ENCODE measurements at regions not wholly inside any gene's neighbourhood (a gene's known extent, or its start where the extent isn't known, plus 50 kb on each side); places are given as distances from the start of the nearest gene placed in this dataset.
A peak's percentile ranks its signal among the peaks of the same experiment; 100 is the strongest.

GRCh38 chr9:3773362-3774060 is 247.7 kb upstream of the RFX3 start:
- Histone ChIP-seq H3K4me3 (ENCODE audit: low read length in 2 of 2) (no peak overlapping the region), H3K27ac (ENCODE audit: low read depth in 2 of 2, low read length in 2 of 2) (no peak overlapping the region), H3K4me1 (ENCODE audit: control insufficient read depth in 2 of 2, insufficient read depth in 2 of 2, low read length in 2 of 2) (no peaks in the 10 kb centered on the region), H3K9me3 (ENCODE audit: control insufficient read depth in 2 of 2, low read length in 2 of 2) (no peaks in the 10 kb centered on the region), H3K36me3 (ENCODE audit: control insufficient read depth in 2 of 2, insufficient read depth in 2 of 2, low read length in 2 of 2) (no peaks in the 10 kb centered on the region), H3K9ac (ENCODE audit: low read depth in 1 of 2, low read length in 2 of 2) (no peak overlapping the region), H3K27me3 (ENCODE audit: control insufficient read depth in 2 of 2, insufficient read depth in 2 of 2, low read length in 2 of 2) (no peaks in the 10 kb centered on the region)

GRCh38 chr9:3769646-3770045 is 243.8 kb upstream of the RFX3 start:
- H3K36me3 ChIP-seq (ENCODE audit: control insufficient read depth in 2 of 2, insufficient read depth in 2 of 2, low read length in 2 of 2) = no peaks in the 10 kb centered on the region
- no peaks in the 10 kb centered on the region for H3K4me1 ChIP-seq (ENCODE audit: control insufficient read depth in 2 of 2, insufficient read depth in 2 of 2, low read length in 2 of 2)
- H3K9ac ChIP-seq (ENCODE audit: low read depth in 1 of 2, low read length in 2 of 2) = no peak overlapping the region
- H3K27me3 ChIP-seq (ENCODE audit: control insufficient read depth in 2 of 2, insufficient read depth in 2 of 2, low read length in 2 of 2) = no peaks in the 10 kb centered on the region
- H3K27ac ChIP-seq (ENCODE audit: low read depth in 2 of 2, low read length in 2 of 2) = peak overlapping the region; percentile 29 to 38
- no peak overlapping the region for H3K4me3 ChIP-seq (ENCODE audit: low read length in 2 of 2)
- H3K9me3 ChIP-seq (ENCODE audit: control insufficient read depth in 2 of 2, low read length in 2 of 2) = no peaks in the 10 kb centered on the region

GRCh38 chr9:3768712-3769457 is 243.1 kb upstream of the RFX3 start:
- no peaks in the 10 kb centered on the region for H3K4me1 ChIP-seq (ENCODE audit: control insufficient read depth in 2 of 2, insufficient read depth in 2 of 2, low read length in 2 of 2)
- no peaks in the 10 kb centered on the region for H3K9me3 ChIP-seq (ENCODE audit: control insufficient read depth in 2 of 2, low read length in 2 of 2)
- H3K4me3 ChIP-seq (ENCODE audit: low read length in 2 of 2) = no peak overlapping the region
- no peaks in the 10 kb centered on the region for H3K27me3 ChIP-seq (ENCODE audit: control insufficient read depth in 2 of 2, insufficient read depth in 2 of 2, low read length in 2 of 2)
- H3K27ac ChIP-seq (ENCODE audit: low read depth in 2 of 2, low read length in 2 of 2) = peak overlapping the region; percentile 29 to 38
- no peaks in the 10 kb centered on the region for H3K36me3 ChIP-seq (ENCODE audit: control insufficient read depth in 2 of 2, insufficient read depth in 2 of 2, low read length in 2 of 2)
- no peak overlapping the region for H3K9ac ChIP-seq (ENCODE audit: low read depth in 1 of 2, low read length in 2 of 2)

DNA sequence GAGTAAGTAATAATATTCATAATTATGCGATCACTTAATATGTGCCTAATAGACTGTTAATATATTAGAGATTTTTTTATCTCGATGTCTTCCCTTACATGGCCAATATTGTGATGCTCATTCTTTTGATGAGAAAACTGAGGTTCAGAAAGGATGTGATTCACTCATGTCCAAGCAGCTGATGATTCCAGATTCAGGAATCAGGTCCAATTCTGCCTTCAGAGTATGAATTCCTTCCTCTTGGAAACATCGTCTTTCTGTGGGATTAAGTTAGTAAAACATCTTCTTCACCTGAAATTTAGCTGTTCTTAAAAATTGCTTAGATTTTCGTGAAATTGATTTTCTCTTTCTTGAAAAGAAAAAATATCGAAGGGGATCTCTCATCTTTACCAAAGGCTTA is 242.5 kb upstream of the RFX3 start:
- no peaks in the 10 kb centered on the region for H3K36me3 ChIP-seq (ENCODE audit: control insufficient read depth in 2 of 2, insufficient read depth in 2 of 2, low read length in 2 of 2)
- H3K9ac ChIP-seq (ENCODE audit: low read depth in 1 of 2, low read length in 2 of 2) = no peak overlapping the region
- no peaks in the 10 kb centered on the region for H3K27me3 ChIP-seq (ENCODE audit: control insufficient read depth in 2 of 2, insufficient read depth in 2 of 2, low read length in 2 of 2)
- H3K9me3 ChIP-seq (ENCODE audit: control insufficient read depth in 2 of 2, low read length in 2 of 2) = no peaks in the 10 kb centered on the region
- H3K27ac ChIP-seq (ENCODE audit: low read depth in 2 of 2, low read length in 2 of 2) = peak overlapping the region in 1 of 2 donors; percentile 15
- no peak overlapping the region for H3K4me3 ChIP-seq (ENCODE audit: low read length in 2 of 2)
- no peaks in the 10 kb centered on the region for H3K4me1 ChIP-seq (ENCODE audit: control insufficient read depth in 2 of 2, insufficient read depth in 2 of 2, low read length in 2 of 2)

- Histone ChIP-seq H3K27me3 (ENCODE audit: control insufficient read depth in 2 of 2, insufficient read depth in 2 of 2, low read length in 2 of 2) (no peaks in the 10 kb centered on the region), H3K4me1 (ENCODE audit: control insufficient read depth in 2 of 2, insufficient read depth in 2 of 2, low read length in 2 of 2) (no peaks in the 10 kb centered on the region), H3K9ac (ENCODE audit: low read depth in 1 of 2, low read length in 2 of 2) (no peak overlapping the region), H3K9me3 (ENCODE audit: control insufficient read depth in 2 of 2, low read length in 2 of 2) (no peaks in the 10 kb centered on the region), H3K4me3 (ENCODE audit: low read length in 2 of 2) (no peak overlapping the region), H3K36me3 (ENCODE audit: control insufficient read depth in 2 of 2, insufficient read depth in 2 of 2, low read length in 2 of 2) (no peaks in the 10 kb centered on the region), H3K27ac (ENCODE audit: low read depth in 2 of 2, low read length in 2 of 2) (no peak overlapping the region)
Measured at GRCh38 chr9:3762076-3762475, 236.3 kb upstream of the RFX3 start.

GRCh38 chr9:3760031-3760430 is 234.2 kb upstream of the RFX3 start:
- Histone ChIP-seq H3K27ac (ENCODE audit: low read depth in 2 of 2, low read length in 2 of 2) (no peak overlapping the region), H3K4me1 (ENCODE audit: control insufficient read depth in 2 of 2, insufficient read depth in 2 of 2, low read length in 2 of 2) (no peaks in the 10 kb centered on the region), H3K9me3 (ENCODE audit: control insufficient read depth in 2 of 2, low read length in 2 of 2) (no peaks in the 10 kb centered on the region), H3K36me3 (ENCODE audit: control insufficient read depth in 2 of 2, insufficient read depth in 2 of 2, low read length in 2 of 2) (no peaks in the 10 kb centered on the region), H3K9ac (ENCODE audit: low read depth in 1 of 2, low read length in 2 of 2) (no peak overlapping the region), H3K4me3 (ENCODE audit: low read length in 2 of 2) (no peak overlapping the region), H3K27me3 (ENCODE audit: control insufficient read depth in 2 of 2, insufficient read depth in 2 of 2, low read length in 2 of 2) (no peaks in the 10 kb centered on the region)

GRCh38 chr9:3758816-3759576 is 233.2 kb upstream of the RFX3 start:
- H3K27me3 ChIP-seq (ENCODE audit: control insufficient read depth in 2 of 2, insufficient read depth in 2 of 2, low read length in 2 of 2) = no peaks in the 10 kb centered on the region
- no peak overlapping the region for H3K27ac ChIP-seq (ENCODE audit: low read depth in 2 of 2, low read length in 2 of 2)
- H3K9ac ChIP-seq (ENCODE audit: low read depth in 1 of 2, low read length in 2 of 2) = no peak overlapping the region
- H3K4me1 ChIP-seq (ENCODE audit: control insufficient read depth in 2 of 2, insufficient read depth in 2 of 2, low read length in 2 of 2) = no peaks in the 10 kb centered on the region
- H3K4me3 ChIP-seq (ENCODE audit: low read length in 2 of 2) = no peak overlapping the region
- H3K36me3 ChIP-seq (ENCODE audit: control insufficient read depth in 2 of 2, insufficient read depth in 2 of 2, low read length in 2 of 2) = no peaks in the 10 kb centered on the region
- no peaks in the 10 kb centered on the region for H3K9me3 ChIP-seq (ENCODE audit: control insufficient read depth in 2 of 2, low read length in 2 of 2)

DNA sequence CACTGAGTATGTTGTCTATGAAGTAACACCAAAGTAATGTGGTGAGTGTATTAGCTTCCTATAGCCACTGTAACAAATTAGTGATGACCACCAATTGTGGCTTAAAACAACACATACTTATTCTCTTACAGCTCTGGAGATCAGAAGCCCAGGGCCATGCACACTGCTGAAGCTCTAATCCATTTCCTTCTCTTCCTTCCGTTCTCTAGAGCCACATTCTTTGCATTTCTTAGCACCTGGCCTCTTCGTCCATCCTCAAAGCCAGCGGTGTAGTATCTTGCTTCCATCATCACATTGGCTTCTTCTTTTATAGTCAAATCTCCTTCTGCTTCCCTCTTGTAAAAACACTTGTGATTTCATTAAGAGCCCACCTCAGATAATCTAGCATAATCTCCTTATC is 230.3 kb upstream of the RFX3 start:
- H3K4me3 ChIP-seq (ENCODE audit: low read length in 2 of 2) = no peak overlapping the region

DNA sequence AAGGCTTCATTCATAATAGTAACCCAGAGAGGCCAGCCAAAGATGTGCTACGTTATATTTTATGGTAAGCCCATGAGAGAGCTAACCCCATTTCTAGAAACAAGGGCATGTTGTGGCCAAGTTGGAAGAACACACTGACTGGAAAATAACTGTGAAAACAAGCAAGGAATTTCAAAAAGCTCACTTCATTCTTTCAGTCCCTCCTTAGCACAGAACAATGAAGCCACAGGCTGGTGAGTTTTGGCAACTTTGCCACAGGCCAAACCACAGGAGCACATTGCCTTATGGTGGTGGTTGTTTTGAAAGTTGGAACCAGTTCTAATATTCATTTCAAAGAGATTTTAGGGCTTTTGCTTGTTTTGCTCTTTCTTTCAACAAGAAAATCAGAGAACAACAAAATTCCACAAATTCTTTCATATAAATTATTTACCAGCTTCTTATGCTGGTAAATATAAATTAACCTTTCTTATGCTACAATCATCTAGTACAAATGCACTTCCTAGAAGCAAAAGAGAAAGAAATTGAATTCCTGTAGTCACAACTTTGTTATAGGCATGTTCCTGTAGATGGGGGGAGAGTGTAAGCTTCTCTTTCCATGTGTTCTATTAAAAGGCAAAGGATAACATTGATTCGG is 225.4 kb upstream of the RFX3 start:
- Histone ChIP-seq H3K4me1 (ENCODE audit: control insufficient read depth in 2 of 2, insufficient read depth in 2 of 2, low read length in 2 of 2) (no peaks in the 10 kb centered on the region), H3K27me3 (ENCODE audit: control insufficient read depth in 2 of 2, insufficient read depth in 2 of 2, low read length in 2 of 2) (no peaks in the 10 kb centered on the region), H3K9me3 (ENCODE audit: control insufficient read depth in 2 of 2, low read length in 2 of 2) (no peaks in the 10 kb centered on the region), H3K4me3 (ENCODE audit: low read length in 2 of 2) (no peak overlapping the region), H3K27ac (ENCODE audit: low read depth in 2 of 2, low read length in 2 of 2) (no peak overlapping the region), H3K9ac (ENCODE audit: low read depth in 1 of 2, low read length in 2 of 2) (no peak overlapping the region), H3K36me3 (ENCODE audit: control insufficient read depth in 2 of 2, insufficient read depth in 2 of 2, low read length in 2 of 2) (no peaks in the 10 kb centered on the region)

More for the DNA sequence above, 230.3 kb upstream of the RFX3 start:
- H3K27ac ChIP-seq (ENCODE audit: low read depth in 2 of 2, low read length in 2 of 2) = no peak overlapping the region
- H3K36me3 ChIP-seq (ENCODE audit: control insufficient read depth in 2 of 2, insufficient read depth in 2 of 2, low read length in 2 of 2) = no peaks in the 10 kb centered on the region
- no peaks in the 10 kb centered on the region for H3K27me3 ChIP-seq (ENCODE audit: control insufficient read depth in 2 of 2, insufficient read depth in 2 of 2, low read length in 2 of 2)
- H3K4me1 ChIP-seq (ENCODE audit: control insufficient read depth in 2 of 2, insufficient read depth in 2 of 2, low read length in 2 of 2) = no peaks in the 10 kb centered on the region
- no peak overlapping the region for H3K9ac ChIP-seq (ENCODE audit: low read depth in 1 of 2, low read length in 2 of 2)
- H3K9me3 ChIP-seq (ENCODE audit: control insufficient read depth in 2 of 2, low read length in 2 of 2) = no peaks in the 10 kb centered on the region

DNA sequence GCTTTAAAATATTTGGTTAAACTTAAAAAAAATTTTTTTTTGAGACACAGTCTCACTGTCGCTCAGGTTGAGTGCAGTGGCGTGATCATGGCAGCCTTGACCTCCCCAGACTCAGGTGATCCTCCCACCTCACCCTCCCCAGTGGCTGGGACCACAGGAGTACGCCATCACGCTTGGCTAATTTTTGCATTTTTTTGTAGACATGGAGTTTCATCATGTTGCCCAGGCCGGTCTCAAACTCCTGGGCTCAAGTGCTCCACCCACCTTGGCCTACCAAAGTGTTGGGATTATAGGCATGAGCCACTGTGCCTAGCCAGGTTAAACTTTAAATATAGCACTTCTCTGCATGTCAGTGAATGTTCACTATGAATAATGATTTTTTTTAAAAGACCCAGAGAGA is 224.5 kb upstream of the RFX3 start:
- Histone ChIP-seq H3K4me3 (ENCODE audit: low read length in 2 of 2) (no peak overlapping the region), H3K4me1 (ENCODE audit: control insufficient read depth in 2 of 2, insufficient read depth in 2 of 2, low read length in 2 of 2) (no peaks in the 10 kb centered on the region), H3K9me3 (ENCODE audit: control insufficient read depth in 2 of 2, low read length in 2 of 2) (no peaks in the 10 kb centered on the region), H3K9ac (ENCODE audit: low read depth in 1 of 2, low read length in 2 of 2) (no peak overlapping the region), H3K36me3 (ENCODE audit: control insufficient read depth in 2 of 2, insufficient read depth in 2 of 2, low read length in 2 of 2) (no peaks in the 10 kb centered on the region), H3K27me3 (ENCODE audit: control insufficient read depth in 2 of 2, insufficient read depth in 2 of 2, low read length in 2 of 2) (no peaks in the 10 kb centered on the region), H3K27ac (ENCODE audit: low read depth in 2 of 2, low read length in 2 of 2) (no peak overlapping the region)
